Lower leg skin (tissue), 3 donors: ENCODE measurements at regions not wholly inside any gene's neighbourhood (a gene's known extent, or its start where the extent isn't known, plus 50 kb on each side); places are given as distances from the start of the nearest gene placed in this dataset.
"Not testable (repeated sequence)": the region's sequence is repeated elsewhere in the genome, so short reads cannot be mapped to it uniquely, and the experiment has no call there.

Experiments
- POLR2A ChIP-seq, 2 donors: fragments of 450-650 bp; IDR thresholded peaks; one replicate each; pipeline ENCODE4 v1.6.1; 2016 to 2017; ENCODE audit warnings: antibody characterized with exemption in 2 of 2, mild to moderate bottlenecking in 1 of 2, moderate library complexity in 1 of 2
- TF ChIP-seq, protein P1 (sequence below), 3 donors: fragments of 450-650 bp; IDR thresholded peaks; one replicate each; pipeline ENCODE4 v1.5.1; 2016; ENCODE audit warnings: antibody characterized with exemption in 3 of 3, mild to moderate bottlenecking in 3 of 3, moderate library complexity in 2 of 3

DNA sequence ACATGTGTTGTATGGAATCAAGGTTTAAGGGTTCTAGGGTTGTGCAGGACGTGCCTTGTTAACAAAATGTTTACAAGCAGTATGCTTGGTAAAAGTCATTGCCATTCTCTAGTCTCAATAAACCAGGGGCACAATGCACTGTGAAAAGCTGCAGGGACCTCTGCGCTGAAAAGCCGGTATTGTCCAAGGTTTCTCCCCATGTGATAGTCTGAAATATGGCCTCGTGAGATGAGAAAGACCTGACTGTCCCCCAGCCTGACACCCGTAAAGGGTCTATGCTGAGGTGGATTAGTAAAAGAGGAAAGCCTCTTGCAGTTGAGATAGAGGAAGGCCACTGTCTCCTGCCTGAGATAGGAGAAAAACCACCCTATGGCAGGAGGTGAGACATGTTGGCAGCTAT lies 537.5 kb downstream of the KCNJ18 start:
- TF ChIP-seq, protein P1, sequence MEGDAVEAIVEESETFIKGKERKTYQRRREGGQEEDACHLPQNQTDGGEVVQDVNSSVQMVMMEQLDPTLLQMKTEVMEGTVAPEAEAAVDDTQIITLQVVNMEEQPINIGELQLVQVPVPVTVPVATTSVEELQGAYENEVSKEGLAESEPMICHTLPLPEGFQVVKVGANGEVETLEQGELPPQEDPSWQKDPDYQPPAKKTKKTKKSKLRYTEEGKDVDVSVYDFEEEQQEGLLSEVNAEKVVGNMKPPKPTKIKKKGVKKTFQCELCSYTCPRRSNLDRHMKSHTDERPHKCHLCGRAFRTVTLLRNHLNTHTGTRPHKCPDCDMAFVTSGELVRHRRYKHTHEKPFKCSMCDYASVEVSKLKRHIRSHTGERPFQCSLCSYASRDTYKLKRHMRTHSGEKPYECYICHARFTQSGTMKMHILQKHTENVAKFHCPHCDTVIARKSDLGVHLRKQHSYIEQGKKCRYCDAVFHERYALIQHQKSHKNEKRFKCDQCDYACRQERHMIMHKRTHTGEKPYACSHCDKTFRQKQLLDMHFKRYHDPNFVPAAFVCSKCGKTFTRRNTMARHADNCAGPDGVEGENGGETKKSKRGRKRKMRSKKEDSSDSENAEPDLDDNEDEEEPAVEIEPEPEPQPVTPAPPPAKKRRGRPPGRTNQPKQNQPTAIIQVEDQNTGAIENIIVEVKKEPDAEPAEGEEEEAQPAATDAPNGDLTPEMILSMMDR (IDR thresholded peaks at IDR 0.05), result not testable (repeated sequence)
- not testable (repeated sequence) for TF ChIP-seq POLR2A (IDR thresholded peaks at IDR 0.05)
